T-helper 2 cell (primary cell): ENCODE measurements at regions not wholly inside any gene's neighbourhood (a gene's known extent, or its start where the extent isn't known, plus 50 kb on each side); places are given as distances from the start of the nearest gene placed in this dataset.
"Not testable (repeated sequence)": the region's sequence is repeated elsewhere in the genome, so short reads cannot be mapped to it uniquely, and the experiment has no call there.

ENCODE experiments used
- DNase-seq, 5 experiments: peaks; one replicate each; pipeline versions ENCODE4 v3.0.0 to v3.0.0-alpha.2; 2012 to 2022

GRCh38 chr3:128548426-128549282, 55.7 kb upstream of the GATA2 start:
- DNase-seq: no peak

- DNase-seq: no peak
Observed at GRCh38 chr3:128548021-128548420, 55.0 kb upstream of the GATA2 start.

- no peak for DNase-seq
Observed at GRCh38 chr3:128547368-128547987, 54.5 kb upstream of the GATA2 start.

GRCh38 chr3:128546646-128547045, 53.6 kb upstream of the GATA2 start:
- DNase-seq: no peak

- no peak for DNase-seq
Observed at GRCh38 chr3:128545120-128545752, 52.2 kb upstream of the GATA2 start.

GRCh38 chr3:128544190-128544589, 51.2 kb upstream of the GATA2 start:
- DNase-seq: no peak

GRCh38 chr3:128543570-128544174, 50.7 kb upstream of the GATA2 start:
- DNase-seq: not testable (repeated sequence)
